ENCODE measurements at regions not wholly inside any gene's neighbourhood (a gene's known extent, or its start where the extent isn't known, plus 50 kb on each side); places are given as distances from the start of the nearest gene placed in this dataset.

DNA sequence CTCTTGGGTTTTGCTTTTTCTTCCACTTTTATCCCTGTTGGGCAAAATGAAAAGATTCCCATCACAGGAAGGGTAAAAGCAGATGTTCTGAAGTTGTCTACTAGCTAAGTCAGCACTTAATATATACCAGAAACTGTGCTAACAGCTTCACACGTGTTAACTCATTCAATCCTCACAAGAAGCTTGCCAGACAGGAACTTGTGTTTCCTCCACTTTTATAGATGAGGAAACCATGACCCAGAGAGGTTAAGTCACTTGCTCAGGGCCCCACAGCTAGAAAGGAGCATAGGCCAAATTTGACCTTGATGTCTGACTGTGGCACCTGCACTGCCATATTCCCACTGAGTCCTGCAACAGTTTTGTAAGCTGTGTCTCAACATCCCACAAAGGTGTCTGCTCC is 76.8 kb upstream of the EPC2 start:
- H3K27ac ChIP-seq, result no peak overlapping the region
- no peak overlapping the region for H3K9ac ChIP-seq
- H3K36me3 ChIP-seq, result no peaks in the 10 kb centered on the region
- no peaks in the 10 kb centered on the region for H4K20me1 ChIP-seq
- H3K4me3 ChIP-seq, result no peak overlapping the region
- no peaks in the 10 kb centered on the region for H3K27me3 ChIP-seq
- H3K4me1 ChIP-seq, result peaks cover 0 to 10% (median 0%) of the 10 kb centered on the region in 10 experiments; a peak in 4 of 20 replicates
- no peaks in the 10 kb centered on the region for H3K9me3 ChIP-seq (replicated peaks in 1 of 11)
- TF ChIP-seq Cebpa-rat (IDR thresholded peaks at IDR 0.05), result no peak
- H3K4me2 ChIP-seq, result peak overlapping the region in 3 of 11 experiments; percentile 4 to 38 (median 12); a peak in 2 of 22 replicates

DNA sequence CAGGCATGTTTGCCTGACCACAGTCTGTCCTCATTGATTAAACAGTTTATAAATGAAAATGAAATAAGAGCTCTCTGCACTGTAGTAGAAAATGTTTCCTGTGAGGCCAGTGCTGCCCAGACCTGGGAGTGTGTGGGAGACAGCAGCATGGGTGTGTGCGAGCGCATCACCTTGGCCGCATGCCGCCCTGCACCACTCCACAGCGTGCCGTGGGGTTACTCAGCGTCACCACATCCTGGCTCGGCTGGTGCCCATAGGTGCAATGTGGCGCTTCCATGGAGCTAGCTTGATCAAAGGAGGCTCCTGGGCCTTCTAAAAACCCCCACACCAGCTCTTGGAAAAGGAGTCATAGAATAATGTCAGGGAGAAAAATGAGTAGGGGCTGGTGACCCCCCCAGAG is 76.0 kb upstream of the EPC2 start:
- no peaks in the 10 kb centered on the region for H3K9me3 ChIP-seq (replicated peaks in 1 of 11)
- no peaks in the 10 kb centered on the region for H3K27me3 ChIP-seq
- H3K4me3 ChIP-seq, result no peak overlapping the region
- H4K20me1 ChIP-seq, result no peaks in the 10 kb centered on the region
- no peak overlapping the region for H3K27ac ChIP-seq
- no peaks in the 10 kb centered on the region for H3K36me3 ChIP-seq
- no peak overlapping the region for H3K4me2 ChIP-seq
- H3K9ac ChIP-seq, result no peak overlapping the region
- no peak for TF ChIP-seq Cebpa-rat (IDR thresholded peaks at IDR 0.05)
- peaks cover 0 to 10% (median 0%) of the 10 kb centered on the region in 10 experiments; a peak in 4 of 20 replicates for H3K4me1 ChIP-seq

DNA sequence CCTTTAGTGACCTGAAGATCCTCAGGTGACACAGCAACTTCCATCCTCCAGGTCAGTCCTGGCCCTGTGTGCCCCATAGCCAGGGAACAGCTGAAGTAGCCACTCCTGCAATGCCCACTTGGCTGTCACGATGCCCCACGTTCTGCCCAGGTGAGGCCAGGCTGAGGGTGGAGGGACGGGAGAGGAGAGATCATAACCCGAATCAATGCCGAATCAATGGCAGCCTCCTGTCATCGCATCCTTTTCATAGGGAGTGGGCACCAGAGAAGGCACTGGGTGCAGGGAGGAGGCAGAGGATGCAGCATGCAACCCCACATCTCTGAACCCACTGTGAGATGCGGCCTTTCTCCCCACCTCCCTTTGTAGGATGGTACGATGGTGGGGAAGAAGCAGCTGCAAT is 75.3 kb upstream of the EPC2 start:
- Histone ChIP-seq H3K27ac (no peak overlapping the region), H3K36me3 (no peaks in the 10 kb centered on the region), H3K4me3 (no peak overlapping the region), H4K20me1 (no peaks in the 10 kb centered on the region), H3K9me3 (replicated peaks in 1 of 11) (no peaks in the 10 kb centered on the region), H3K9ac (no peak overlapping the region), H3K27me3 (no peaks in the 10 kb centered on the region), H3K4me1 (peaks cover 0 to 10% (median 0%) of the 10 kb centered on the region in 10 experiments; a peak in 4 of 20 replicates), H3K4me2 (no peak overlapping the region)
- no peak for TF ChIP-seq Cebpa-rat (IDR thresholded peaks at IDR 0.05)

DNA sequence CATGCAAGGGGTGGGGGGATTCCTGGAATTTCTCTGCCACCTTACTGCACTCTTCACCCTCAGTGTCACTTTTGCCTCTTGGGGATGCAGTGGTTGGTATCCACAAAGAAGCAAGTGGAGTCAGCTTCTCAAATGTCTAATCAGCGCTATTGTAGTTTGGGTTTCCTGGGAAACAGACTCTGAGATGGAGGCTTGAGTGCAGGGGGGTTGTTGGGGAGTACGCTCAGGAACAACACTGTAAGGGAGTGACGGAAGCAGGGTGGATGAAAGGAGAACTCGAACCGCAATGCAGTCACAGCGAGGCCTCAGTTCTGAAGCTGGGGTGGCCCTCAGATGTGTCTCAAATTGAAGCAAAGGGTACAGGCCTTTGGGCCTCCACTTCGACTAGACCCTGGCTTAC is 73.6 kb upstream of the EPC2 start:
- peaks cover 0 to 10% (median 0%) of the 10 kb centered on the region in 10 experiments; a peak in 4 of 20 replicates for H3K4me1 ChIP-seq
- TF ChIP-seq Cebpa-rat (IDR thresholded peaks at IDR 0.05), result no peak
- H3K9me3 ChIP-seq (replicated peaks in 1 of 11), result no peaks in the 10 kb centered on the region
- no peak overlapping the region for H3K9ac ChIP-seq
- no peak overlapping the region for H3K4me2 ChIP-seq
- H3K36me3 ChIP-seq, result no peaks in the 10 kb centered on the region
- no peak overlapping the region for H3K4me3 ChIP-seq
- H4K20me1 ChIP-seq, result no peaks in the 10 kb centered on the region
- no peak overlapping the region for H3K27ac ChIP-seq
- no peaks in the 10 kb centered on the region for H3K27me3 ChIP-seq

DNA sequence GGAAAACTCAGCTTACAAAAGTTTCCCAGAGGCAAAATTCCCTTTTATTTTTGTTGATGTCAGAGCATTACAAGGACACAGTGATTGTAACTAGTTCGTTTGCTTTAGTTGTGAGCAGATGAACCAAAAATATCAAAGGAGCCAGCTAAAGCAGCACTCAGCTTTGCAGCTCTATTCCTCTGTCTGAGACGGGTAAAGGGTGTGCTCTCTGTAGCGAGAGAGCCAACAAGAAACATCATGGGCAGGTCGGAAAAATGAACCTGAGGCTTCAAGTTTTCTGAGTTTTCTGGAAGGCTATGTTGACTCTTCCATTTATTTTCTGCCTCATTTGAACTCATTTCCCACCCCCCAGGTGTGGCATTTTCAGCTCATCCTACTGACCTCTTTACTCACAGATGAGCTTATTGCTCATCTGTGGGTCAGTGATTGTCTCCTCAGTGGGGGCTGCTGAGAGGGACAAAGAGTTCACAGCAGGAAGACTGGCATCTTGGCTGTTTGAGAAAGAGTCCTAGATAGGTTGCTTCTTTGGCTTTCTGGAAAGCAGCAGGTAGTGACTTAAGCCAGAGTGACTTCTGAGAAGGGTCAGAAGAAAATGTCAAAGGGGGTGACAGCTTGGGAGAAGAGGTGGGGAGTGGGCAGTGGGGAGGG is 66.6 kb upstream of the EPC2 start:
- peaks cover 1 to 5% (median 3%) of the 10 kb centered on the region in 10 experiments; a peak in 16 of 20 replicates for H3K4me1 ChIP-seq
- H3K36me3 ChIP-seq, result no peaks in the 10 kb centered on the region
- no peak overlapping the region for H3K4me2 ChIP-seq
- H3K4me3 ChIP-seq, result no peak overlapping the region
- H4K20me1 ChIP-seq, result no peaks in the 10 kb centered on the region
- no peak for TF ChIP-seq Cebpa-rat (IDR thresholded peaks at IDR 0.05)
- H3K27me3 ChIP-seq, result no peaks in the 10 kb centered on the region
- no peak overlapping the region for H3K27ac ChIP-seq
- H3K9me3 ChIP-seq (replicated peaks in 1 of 11), result no peaks in the 10 kb centered on the region
- H3K9ac ChIP-seq, result no peak overlapping the region

DNA sequence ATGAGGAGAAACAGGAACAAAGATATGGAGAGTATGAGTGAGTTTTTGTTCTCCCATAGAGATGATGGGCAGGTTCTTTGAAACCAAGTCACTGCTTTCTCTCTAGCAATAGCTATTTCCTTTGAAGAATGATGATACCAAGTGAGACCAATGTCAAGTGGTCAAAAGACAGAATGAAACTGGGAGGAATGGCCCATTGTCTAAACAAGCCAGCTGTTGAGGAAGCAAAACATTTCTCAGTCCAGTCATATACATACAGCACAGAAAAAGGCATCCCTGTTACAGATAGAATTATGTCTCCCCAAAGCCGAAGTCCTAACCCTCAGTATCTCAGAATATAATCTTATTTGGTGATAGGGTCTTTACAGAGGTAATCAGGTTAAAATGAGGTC is 66.1 kb upstream of the EPC2 start:
- peaks cover 6 to 10% (median 8%) of the 10 kb centered on the region in 10 experiments; a peak in 18 of 20 replicates for H3K4me1 ChIP-seq
- no peaks in the 10 kb centered on the region for H4K20me1 ChIP-seq
- H3K4me2 ChIP-seq, result no peak overlapping the region
- H3K9me3 ChIP-seq (replicated peaks in 1 of 11), result no peaks in the 10 kb centered on the region
- no peak overlapping the region for H3K9ac ChIP-seq
- no peak overlapping the region for H3K27ac ChIP-seq
- H3K4me3 ChIP-seq, result no peak overlapping the region
- no peaks in the 10 kb centered on the region for H3K27me3 ChIP-seq
- H3K36me3 ChIP-seq, result no peaks in the 10 kb centered on the region
- TF ChIP-seq Cebpa-rat (IDR thresholded peaks at IDR 0.05), result no peak

DNA sequence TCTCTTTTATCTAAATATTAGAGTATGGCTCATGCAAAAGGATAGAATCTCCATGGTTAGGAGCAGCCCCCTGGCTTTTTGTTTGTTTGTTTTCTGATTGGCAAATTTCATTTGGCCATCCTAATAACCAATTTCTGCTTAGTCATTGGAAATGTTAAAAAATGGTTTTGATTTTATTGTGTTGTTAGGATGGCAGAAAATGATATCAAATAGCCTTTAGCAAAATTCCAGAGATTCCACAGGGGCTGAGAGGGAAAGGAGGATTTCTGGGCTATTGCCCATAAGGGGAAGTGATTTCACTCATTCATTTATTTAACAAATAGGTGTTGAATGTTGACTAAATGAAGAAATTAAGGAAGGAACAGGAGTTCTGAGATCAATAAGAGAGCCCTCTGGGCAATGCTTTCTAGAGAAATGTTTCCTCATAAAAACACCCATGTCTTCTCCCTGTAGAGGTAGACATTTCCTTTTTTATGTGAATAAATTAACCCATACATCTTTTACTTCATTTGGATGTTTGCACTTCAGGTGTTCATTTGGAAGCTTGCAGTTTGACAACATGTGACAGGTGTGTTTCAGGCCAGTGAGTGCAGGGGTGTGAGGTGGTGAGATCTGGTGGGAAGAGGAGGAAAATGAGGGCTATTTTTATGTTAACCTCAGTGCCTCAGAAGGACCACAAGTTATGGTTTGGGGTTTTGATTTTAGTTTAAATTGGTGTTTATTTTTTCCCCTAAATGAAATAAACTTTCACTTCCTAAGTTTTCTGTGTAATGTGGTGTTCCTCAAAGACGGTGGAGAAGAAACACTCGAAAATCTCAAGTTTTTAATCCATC is 61.7 kb upstream of the EPC2 start:
- peak overlapping the region; percentile 3 to 39 (median 19); a peak in 12 of 22 replicates for H3K4me2 ChIP-seq
- no peak overlapping the region for H3K4me3 ChIP-seq
- H4K20me1 ChIP-seq, result no peaks in the 10 kb centered on the region
- no peak overlapping the region for H3K9ac ChIP-seq
- peaks cover 8 to 11% (median 9%) of the 10 kb centered on the region in 10 experiments; a peak in 18 of 20 replicates for H3K4me1 ChIP-seq
- TF ChIP-seq Cebpa-rat (IDR thresholded peaks at IDR 0.05), result no peak
- H3K27ac ChIP-seq, result no peak overlapping the region
- no peaks in the 10 kb centered on the region for H3K9me3 ChIP-seq (replicated peaks in 1 of 11)
- H3K27me3 ChIP-seq, result no peaks in the 10 kb centered on the region
- H3K36me3 ChIP-seq, result no peaks in the 10 kb centered on the region

DNA sequence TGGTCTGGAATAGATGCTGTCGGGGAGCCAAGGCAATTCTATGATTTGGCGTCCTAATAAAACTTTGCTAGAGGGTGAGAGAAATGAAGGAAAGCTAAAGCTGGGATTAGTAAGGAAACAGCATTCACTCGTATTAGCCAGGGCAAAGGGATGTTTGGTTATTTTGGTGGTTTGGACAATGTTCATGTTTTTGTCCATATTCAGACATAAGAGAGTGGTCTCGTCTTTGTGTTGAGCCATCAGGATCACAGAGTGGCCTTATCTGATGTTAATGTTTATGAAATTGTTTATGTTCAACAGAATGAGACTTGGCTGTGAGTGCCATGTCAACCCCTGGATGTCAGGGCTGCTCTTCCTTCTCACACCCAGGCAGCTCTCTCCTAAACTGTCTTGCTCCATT is 58.9 kb upstream of the EPC2 start:
- H3K4me2 ChIP-seq, result no peak overlapping the region
- H3K4me1 ChIP-seq, result peaks cover 8 to 11% (median 9%) of the 10 kb centered on the region in 10 experiments; a peak in 18 of 20 replicates
- H3K27ac ChIP-seq, result no peak overlapping the region
- H3K9me3 ChIP-seq (replicated peaks in 1 of 11), result no peaks in the 10 kb centered on the region
- H3K27me3 ChIP-seq, result no peaks in the 10 kb centered on the region
- no peaks in the 10 kb centered on the region for H4K20me1 ChIP-seq
- TF ChIP-seq Cebpa-rat (IDR thresholded peaks at IDR 0.05), result no peak
- H3K4me3 ChIP-seq, result no peak overlapping the region
- H3K9ac ChIP-seq, result no peak overlapping the region
- H3K36me3 ChIP-seq, result no peaks in the 10 kb centered on the region

DNA sequence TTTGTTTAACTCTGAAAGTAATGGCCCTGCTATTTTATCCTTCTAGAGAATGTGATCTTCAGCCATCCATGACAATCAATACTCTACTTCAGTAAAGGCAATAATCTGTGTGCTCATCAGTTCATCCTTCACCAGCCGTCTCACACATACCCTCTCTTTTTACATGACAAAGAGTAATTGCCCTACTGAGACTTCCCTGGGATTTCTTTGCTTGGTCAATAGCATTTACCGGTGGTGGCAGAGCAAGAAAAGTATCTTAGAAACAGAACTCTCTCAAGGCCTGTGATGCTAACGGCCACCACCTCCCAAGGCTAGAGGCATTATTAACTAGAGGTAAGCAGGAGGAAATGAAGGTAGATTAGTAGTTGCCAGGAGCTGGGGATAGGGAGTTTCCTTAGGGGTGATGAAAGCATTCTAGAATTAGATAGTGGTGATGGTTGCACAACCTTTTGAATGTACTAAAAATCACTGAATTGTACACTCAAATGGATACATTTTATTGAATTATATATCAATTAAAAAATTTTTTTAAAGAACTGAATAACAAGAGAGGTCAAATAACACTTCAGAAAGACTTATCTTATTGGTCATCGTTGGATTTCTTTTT is 57.9 kb upstream of the EPC2 start:
- Histone ChIP-seq H3K4me3 (no peak overlapping the region), H3K36me3 (no peaks in the 10 kb centered on the region), H3K9ac (no peak overlapping the region), H3K27me3 (no peaks in the 10 kb centered on the region), H3K4me1 (peaks cover 8 to 11% (median 9%) of the 10 kb centered on the region in 10 experiments; a peak in 18 of 20 replicates), H3K4me2 (no peak overlapping the region), H3K27ac (no peak overlapping the region), H3K9me3 (replicated peaks in 1 of 11) (0 out of 22 replicates have a peak, but pooled peaks cover 0 to under 1% (median 0%) of the 10 kb centered on the region in 11 experiments), H4K20me1 (no peaks in the 10 kb centered on the region)
- TF ChIP-seq Cebpa-rat (IDR thresholded peaks at IDR 0.05), result no peak

Measured in BLaER1 treated with 17β-estradiol and CSF1 and Interleukin-3, amounts not matched to agents 10 nM and 100 nM (cell line).